Stimulated activated memory B cell treated with anti-CD40 and anti-IgM and Interleukin-4, amounts not matched to agents 10 μg/mL and 1 μg/mL and 100 μg/mL, for 72 hours (primary cell): ENCODE measurements at regions not wholly inside any gene's neighbourhood (a gene's known extent, or its start where the extent isn't known, plus 50 kb on each side); places are given as distances from the start of the nearest gene placed in this dataset.

ENCODE experiments used
- ATAC-seq: fragments of 150-1000 bp; cut with Tn5 transposase; 2 replicates; pipeline ENCODE4 v1.10.0; 2021
- H3K27ac Mint-ChIP-seq: one replicate; pipeline ENCODE4 v1.8.0; 2022; ENCODE audit warnings: mild to moderate bottlenecking, mixed read lengths
- H3K27me3 Mint-ChIP-seq: one replicate; pipeline ENCODE4 v1.8.0; 2022; ENCODE audit warnings: mixed read lengths
- H3K36me3 Mint-ChIP-seq: one replicate; pipeline ENCODE4 v1.8.0; 2022; ENCODE audit warnings: mixed read lengths
- H3K4me1 Mint-ChIP-seq: one replicate; pipeline ENCODE4 v1.8.0; 2022; ENCODE audit warnings: mixed read lengths
- H3K4me3 Mint-ChIP-seq: one replicate; pipeline ENCODE4 v1.8.0; 2022; ENCODE audit warnings: mild to moderate bottlenecking, moderate library complexity, mixed read lengths
- H3K9me3 Mint-ChIP-seq: one replicate; pipeline ENCODE4 v1.8.0; 2022; ENCODE audit warnings: mixed read lengths

GRCh38 chr9:121564504-121565260 lies 65.0 kb upstream of the GGTA1 start:
- no peak for ATAC-seq
- peaks cover 59% of the 10 kb centered on the region for H3K27me3 Mint-ChIP-seq
- no peaks in the 10 kb centered on the region for H3K36me3 Mint-ChIP-seq
- no peak overlapping the region for H3K4me3 Mint-ChIP-seq
- H3K27ac Mint-ChIP-seq = no peak overlapping the region
- peaks cover 3% of the 10 kb centered on the region for H3K4me1 Mint-ChIP-seq
- no peaks in the 10 kb centered on the region for H3K9me3 Mint-ChIP-seq

GRCh38 chr9:121566481-121567465 lies 67.1 kb upstream of the GGTA1 start:
- no peak for ATAC-seq
- peaks cover 65% of the 10 kb centered on the region for H3K27me3 Mint-ChIP-seq

GRCh38 chr9:121567500-121568342 lies 68.1 kb upstream of the GGTA1 start:
- ATAC-seq = no peak
- Mint-ChIP-seq H3K4me1 (no peaks in the 10 kb centered on the region), H3K27me3 (peaks cover 64% of the 10 kb centered on the region), H3K36me3 (no peaks in the 10 kb centered on the region), H3K9me3 (no peaks in the 10 kb centered on the region), H3K4me3 (no peak overlapping the region), H3K27ac (no peak overlapping the region)

More at GRCh38 chr9:121566481-121567465, 67.1 kb upstream of the GGTA1 start:
- H3K4me1 Mint-ChIP-seq = no peaks in the 10 kb centered on the region
- no peak overlapping the region for H3K4me3 Mint-ChIP-seq
- no peak overlapping the region for H3K27ac Mint-ChIP-seq
- no peaks in the 10 kb centered on the region for H3K36me3 Mint-ChIP-seq
- no peaks in the 10 kb centered on the region for H3K9me3 Mint-ChIP-seq

- no peak for ATAC-seq
- H3K9me3 Mint-ChIP-seq = no peaks in the 10 kb centered on the region
- no peak overlapping the region for H3K27ac Mint-ChIP-seq
- no peaks in the 10 kb centered on the region for H3K4me1 Mint-ChIP-seq
- no peaks in the 10 kb centered on the region for H3K36me3 Mint-ChIP-seq
- peaks cover 56% of the 10 kb centered on the region for H3K27me3 Mint-ChIP-seq
- no peak overlapping the region for H3K4me3 Mint-ChIP-seq
These were observed 69.0 kb upstream of the GGTA1 start for GRCh38 chr9:121568343-121569265.

- Mint-ChIP-seq H3K4me3 (no peak overlapping the region), H3K36me3 (no peaks in the 10 kb centered on the region)
These were observed 69.6 kb upstream of the GGTA1 start for GRCh38 chr9:121569266-121569648.

GRCh38 chr9:121572581-121572980 lies 72.9 kb upstream of the GGTA1 start:
- no peak for ATAC-seq
- Mint-ChIP-seq H3K4me1 (no peaks in the 10 kb centered on the region), H3K27ac (no peak overlapping the region), H3K27me3 (peaks cover 26% of the 10 kb centered on the region), H3K36me3 (no peaks in the 10 kb centered on the region), H3K4me3 (no peak overlapping the region), H3K9me3 (no peaks in the 10 kb centered on the region)

More at GRCh38 chr9:121569266-121569648, 69.6 kb upstream of the GGTA1 start:
- Mint-ChIP-seq H3K4me1 (no peaks in the 10 kb centered on the region), H3K27ac (no peak overlapping the region), H3K9me3 (no peaks in the 10 kb centered on the region), H3K27me3 (peaks cover 56% of the 10 kb centered on the region)
- no peak for ATAC-seq

GRCh38 chr9:121573717-121574485 lies 74.3 kb upstream of the GGTA1 start:
- ATAC-seq = no peak
- no peaks in the 10 kb centered on the region for H3K36me3 Mint-ChIP-seq
- no peak overlapping the region for H3K4me3 Mint-ChIP-seq
- no peak overlapping the region for H3K27ac Mint-ChIP-seq
- no peaks in the 10 kb centered on the region for H3K9me3 Mint-ChIP-seq
- peaks cover 26% of the 10 kb centered on the region for H3K27me3 Mint-ChIP-seq
- no peaks in the 10 kb centered on the region for H3K4me1 Mint-ChIP-seq

GRCh38 chr9:121574774-121575519 lies 75.3 kb upstream of the GGTA1 start:
- Mint-ChIP-seq H3K4me1 (no peaks in the 10 kb centered on the region), H3K27ac (no peak overlapping the region)

GRCh38 chr9:121576281-121577075 lies 75.0 kb upstream of the DAB2IP start:
- H3K4me1 Mint-ChIP-seq = no peaks in the 10 kb centered on the region
- no peak overlapping the region for H3K4me3 Mint-ChIP-seq
- ATAC-seq = no peak
- H3K36me3 Mint-ChIP-seq = no peaks in the 10 kb centered on the region
- H3K9me3 Mint-ChIP-seq = no peaks in the 10 kb centered on the region
- no peak overlapping the region for H3K27ac Mint-ChIP-seq
- H3K27me3 Mint-ChIP-seq = peaks cover 39% of the 10 kb centered on the region

More at GRCh38 chr9:121574774-121575519, 75.3 kb upstream of the GGTA1 start:
- Mint-ChIP-seq H3K4me3 (no peak overlapping the region), H3K9me3 (no peaks in the 10 kb centered on the region), H3K27me3 (peaks cover 34% of the 10 kb centered on the region), H3K36me3 (no peaks in the 10 kb centered on the region)
- no peak for ATAC-seq

GRCh38 chr9:121577166-121577565 lies 74.3 kb upstream of the DAB2IP start:
- H3K4me3 Mint-ChIP-seq = no peak overlapping the region
- no peaks in the 10 kb centered on the region for H3K4me1 Mint-ChIP-seq
- ATAC-seq = no peak
- no peak overlapping the region for H3K27ac Mint-ChIP-seq
- H3K27me3 Mint-ChIP-seq = peaks cover 46% of the 10 kb centered on the region
- H3K36me3 Mint-ChIP-seq = no peaks in the 10 kb centered on the region
- no peaks in the 10 kb centered on the region for H3K9me3 Mint-ChIP-seq

GRCh38 chr9:121577572-121577971 lies 73.9 kb upstream of the DAB2IP start:
- Mint-ChIP-seq H3K4me1 (no peaks in the 10 kb centered on the region), H3K9me3 (no peaks in the 10 kb centered on the region), H3K27ac (no peak overlapping the region), H3K36me3 (no peaks in the 10 kb centered on the region), H3K4me3 (no peak overlapping the region), H3K27me3 (peaks cover 50% of the 10 kb centered on the region)
- no peak for ATAC-seq

GRCh38 chr9:121581786-121582600 lies 69.4 kb upstream of the DAB2IP start:
- no peak overlapping the region for H3K4me3 Mint-ChIP-seq
- H3K36me3 Mint-ChIP-seq = no peaks in the 10 kb centered on the region
- no peaks in the 10 kb centered on the region for H3K9me3 Mint-ChIP-seq
- H3K4me1 Mint-ChIP-seq = no peaks in the 10 kb centered on the region
- no peak for ATAC-seq
- H3K27me3 Mint-ChIP-seq = peaks cover 61% of the 10 kb centered on the region
- H3K27ac Mint-ChIP-seq = no peak overlapping the region
